Endothelial cell of umbilical vein (primary cell): ENCODE measurements at regions not wholly inside any gene's neighbourhood (a gene's known extent, or its start where the extent isn't known, plus 50 kb on each side); places are given as distances from the start of the nearest gene placed in this dataset.

Source experiments
- BruUV-seq: library from RNA; stranded (reverse); fragments of 400-500 nt; replicated peaks from 2 replicates; lab custom pipeline; 2021; lab: Mats Ljungman, UMichigan
- CTCF ChIA-PET: fragments of 300-600, 350-600 bp; sonication (Branson Sonifier 250); formaldehyde crosslinking; loops from one replicate; lab custom pipeline; 2021; ENCODE audit warnings: antibody characterized with exemption, inconsistent platforms; lab: Charles Lee
- POLR2A ChIA-PET: fragments of 300-600, 350-600 bp; sonication (Branson Sonifier 250); formaldehyde crosslinking; loops from one replicate; lab custom pipeline; 2021; ENCODE audit warnings: antibody characterized with exemption, inconsistent platforms; lab: Charles Lee
- DNase-seq: peaks from one replicate; pipeline ENCODE4 v3.0.0-alpha.2; 2011; ENCODE audit warnings: low read depth, low spot score
- FAIRE-seq: peaks from 2 replicates; lab custom pipeline; 2011; peaks lifted over from hg19 to GRCh38; lab: Jason Lieb, UNC
- H2AFZ ChIP-seq: 2 replicates; pipeline ENCODE4 v1.6.0; 2012; ENCODE audit warnings: low read depth, low read length, control low read depth, inconsistent platforms
- H3K27ac ChIP-seq: 2 replicates; pipeline ENCODE4 v1.5.1; 2011; ENCODE audit warnings: low read depth, mild to moderate bottlenecking, control low read depth, low read length, moderate library complexity; ENCODE audit not compliant: insufficient read depth
- H3K27me3 ChIP-seq, 2 experiments: 2 replicates each; pipeline versions ENCODE4 v1.6.0 to v1.6.1; 2011; ENCODE audit warnings: low read length in 2 of 2, mixed read lengths in 1 of 2; ENCODE audit not compliant: control insufficient read depth in 2 of 2, insufficient read depth in 2 of 2
- H3K36me3 ChIP-seq, 2 experiments: 2 replicates in 1 of 2; 3 replicates in 1 of 2; pipeline ENCODE4 v1.5.1; 2011; ENCODE audit warnings: low read length in 2 of 2, mild to moderate bottlenecking in 1 of 2, moderate library complexity in 1 of 2; ENCODE audit not compliant: control insufficient read depth in 2 of 2, insufficient read depth in 2 of 2; ENCODE audit errors: extremely low read depth in 1 of 2
- H3K4me1 ChIP-seq: 3 replicates; pipeline ENCODE4 v1.5.1; 2011; ENCODE audit warnings: mild to moderate bottlenecking, low read length; ENCODE audit not compliant: control insufficient read depth, insufficient read depth; ENCODE audit errors: extremely low read depth
- H3K4me2 ChIP-seq: 2 replicates; pipeline ENCODE4 v1.6.1; 2011; ENCODE audit warnings: low read length, control low read depth, mixed read lengths; ENCODE audit not compliant: insufficient read depth
- H3K4me3 ChIP-seq, 3 experiments: fragments of 200-600 bp in 1 of 3; sonication (generic), shearing (Covaris generic) in 1 of 3; replicated peaks in 1 of 3; 2 replicates each; pipeline ENCODE4 v1.5.1; 2011 to 2016; ENCODE audit warnings: control low read depth in 3 of 3, low read length in 3 of 3, mild to moderate bottlenecking in 2 of 3, inconsistent platforms in 1 of 3, low read depth in 1 of 3, moderate library complexity in 1 of 3; ENCODE audit not compliant: insufficient read depth in 1 of 3
- H3K79me2 ChIP-seq: 2 replicates; pipeline ENCODE4 v1.6.0; 2012; ENCODE audit warnings: low read length, inconsistent platforms; ENCODE audit not compliant: control insufficient read depth, insufficient read depth
- H3K9ac ChIP-seq: replicated peaks from 2 replicates; pipeline ENCODE3; 2011; ENCODE audit warnings: low read length, control low read depth; ENCODE audit not compliant: insufficient read depth; ENCODE audit errors: extremely low read depth
- H3K9me1 ChIP-seq: replicated peaks from 3 replicates; pipeline ENCODE4 v1.6.0; 2011; ENCODE audit warnings: mild to moderate bottlenecking, low read length; ENCODE audit not compliant: control insufficient read depth, insufficient read depth; ENCODE audit errors: extremely low read depth
- H3K9me3 ChIP-seq: replicated peaks from 2 replicates; pipeline ENCODE4 v1.5.1; 2012; ENCODE audit warnings: low read length, inconsistent platforms; ENCODE audit not compliant: control insufficient read depth, insufficient read depth
- H4K20me1 ChIP-seq: replicated peaks from 2 replicates; pipeline ENCODE3; 2011; ENCODE audit warnings: mild to moderate bottlenecking, low read length; ENCODE audit not compliant: control insufficient read depth, insufficient read depth; ENCODE audit errors: extremely low read depth
- CTCF ChIP-seq, 2 donors: IDR thresholded peaks; 1 replicate in 1 of 2; 2 replicates in 1 of 2; pipeline ENCODE4 v1.5.1; 2011; ENCODE audit warnings: low read length in 2 of 2, mild to moderate bottlenecking in 2 of 2, moderate library complexity in 2 of 2, control low read depth in 1 of 2, inconsistent platforms in 1 of 2, low read depth in 1 of 2; ENCODE audit not compliant: insufficient read depth in 1 of 2; ENCODE audit errors: extremely low read depth in 1 of 2
- EZH2 ChIP-seq: IDR thresholded peaks from 2 replicates; pipeline ENCODE4 v1.6.1; 2012; ENCODE audit warnings: borderline replicate concordance, low read depth, mild to moderate bottlenecking, moderate library complexity, low read length, inconsistent platforms; ENCODE audit not compliant: severe bottlenecking
- FOS ChIP-seq: IDR thresholded peaks from 2 replicates; pipeline ENCODE4 v1.6.1; 2011; ENCODE audit warnings: mild to moderate bottlenecking, low read length, moderate library complexity, borderline replicate concordance; ENCODE audit not compliant: insufficient read depth
- GATA2 ChIP-seq: IDR thresholded peaks from 2 replicates; pipeline ENCODE4 v1.7.0; 2011; ENCODE audit warnings: low read depth, mild to moderate bottlenecking, moderate library complexity, mixed read lengths, low read length; ENCODE audit not compliant: insufficient read length, insufficient read depth
- JUN ChIP-seq: IDR thresholded peaks from 2 replicates; pipeline ENCODE4 v1.6.1; 2011; ENCODE audit warnings: borderline replicate concordance, low read depth; ENCODE audit not compliant: insufficient read length, insufficient read depth
- POLR2A ChIP-seq: IDR thresholded peaks from 2 replicates; pipeline ENCODE4 v1.6.1; 2012; ENCODE audit warnings: low read depth, mild to moderate bottlenecking, control low read depth, low read length
- POLR2AphosphoS5 ChIP-seq: IDR thresholded peaks from 2 replicates; pipeline ENCODE4 v1.6.1; 2012; ENCODE audit warnings: low read depth, mild to moderate bottlenecking, control low read depth, low read length, moderate library complexity; ENCODE audit not compliant: insufficient read depth
- dilution Hi-C: fragments of 300-500 bp; cut with MboI; formaldehyde crosslinking; loops from one replicate; pipeline ENCODE4 v1.15.0; 2019; ENCODE audit warnings: low sequenced_read_pairs; ENCODE audit not compliant: extremely low pct_ligation_motif_present
- intact Hi-C: fragments of 100-400 bp; cut with micrococcal nuclease; formaldehyde crosslinking; loops from one replicate; pipeline ENCODE4 v1.10.0; 2022
- TF ChIP-seq, protein P1 (sequence below): IDR thresholded peaks from 2 replicates; pipeline ENCODE4 v1.6.1; 2011; ENCODE audit not compliant: insufficient read depth, insufficient read length

GRCh38 chr10:84783909-84784308 is 455.5 kb downstream of the CCSER2 start:
- Histone ChIP-seq H4K20me1 (no peaks in the 10 kb centered on the region), H2AFZ (no peak overlapping the region), H3K9me1 (no peaks in the 10 kb centered on the region), H3K9me3 (no peaks in the 10 kb centered on the region), H3K36me3 (no peaks in the 10 kb centered on the region), H3K79me2 (no peaks in the 10 kb centered on the region), H3K27me3 (no peaks in the 10 kb centered on the region), H3K27ac (no peak overlapping the region), H3K4me1 (no peaks in the 10 kb centered on the region), H3K9ac (no peak overlapping the region), H3K4me2 (no peak overlapping the region), H3K4me3 (no peak overlapping the region)
- dilution Hi-C loops = no loop called here
- no TSS peak for BruUV-seq
- no peak for DNase-seq
- intact Hi-C loops = loop anchor here (1.0 kb wide), 1 partner anchor 1593 kb away; no protein-coding TSS in a partner anchor
- TF ChIP-seq EZH2 = no peak
- no peak for TF ChIP-seq FOS
- no peak for TF ChIP-seq GATA2
- TF ChIP-seq, protein P1, sequence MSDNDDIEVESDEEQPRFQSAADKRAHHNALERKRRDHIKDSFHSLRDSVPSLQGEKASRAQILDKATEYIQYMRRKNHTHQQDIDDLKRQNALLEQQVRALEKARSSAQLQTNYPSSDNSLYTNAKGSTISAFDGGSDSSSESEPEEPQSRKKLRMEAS = no peak
- TF ChIP-seq POLR2A = no peak
- TF ChIP-seq CTCF (IDR thresholded peaks at IDR 0.05; ENCODE audit: extremely low read depth in 1 of 2, insufficient read depth in 1 of 2, low read depth in 1 of 2, low read length in 2 of 2) = no peak
- TF ChIP-seq POLR2AphosphoS5 = no peak
- TF ChIP-seq JUN = no peak
- POLR2A ChIA-PET = no interaction called here
- CTCF ChIA-PET = no interaction called here
- FAIRE-seq = no peak
